Neural cell (in vitro differentiated cells): ENCODE measurements at regions not wholly inside any gene's neighbourhood (a gene's known extent, or its start where the extent isn't known, plus 50 kb on each side); places are given as distances from the start of the nearest gene placed in this dataset.

Experiments
- H2AFZ ChIP-seq: fragments of 200-600, 300-800 bp; sonication (generic), shearing (Covaris generic); 2 replicates; pipeline ENCODE4 v1.6.0; 2014; ENCODE audit warnings: low read depth, mild to moderate bottlenecking, antibody characterized with exemption, low read length, moderate library complexity
- H3F3A ChIP-seq: fragments of 200-600 bp; shearing (Covaris generic); 2 replicates; pipeline ENCODE4 v1.6.1; 2016; ENCODE audit warnings: mild to moderate bottlenecking, moderate library complexity, mixed read lengths, antibody characterized with exemption, low read length; ENCODE audit not compliant: insufficient read depth, poor library complexity, severe bottlenecking
- H3K27ac ChIP-seq: fragments of 200-600, 300-800 bp; sonication (generic), shearing (Covaris generic); 2 replicates; pipeline ENCODE4 v1.5.1; 2014; ENCODE audit warnings: mild to moderate bottlenecking, low read length, moderate library complexity
- H3K27me3 ChIP-seq: fragments of 300-800, 200-600 bp; sonication (generic), shearing (Covaris generic); 2 replicates; pipeline ENCODE4 v1.6.0; 2014; ENCODE audit warnings: mild to moderate bottlenecking, low read depth, low read length, moderate library complexity; ENCODE audit not compliant: insufficient read depth
- H3K36me3 ChIP-seq: fragments of 300-800, 200-600 bp; sonication (generic), shearing (Covaris generic); 2 replicates; pipeline ENCODE4 v1.5.1; 2014; ENCODE audit warnings: mild to moderate bottlenecking, antibody characterized with exemption, low read length, moderate library complexity; ENCODE audit not compliant: insufficient read depth
- H3K4me2 ChIP-seq: fragments of 300-800, 200-600 bp; sonication (generic), shearing (Covaris generic); 2 replicates; pipeline ENCODE4 v1.6.0; 2014; ENCODE audit warnings: mild to moderate bottlenecking, low read length
- H3K4me3 ChIP-seq: fragments of 300-800, 200-600 bp; sonication (generic), shearing (Covaris generic); 2 replicates; pipeline ENCODE4 v1.5.1; 2014; ENCODE audit warnings: mild to moderate bottlenecking, low read length, moderate library complexity
- H3K79me2 ChIP-seq: fragments of 200-600 bp; shearing (Covaris generic); replicated peaks from 2 replicates; pipeline ENCODE4 v1.6.0; 2014; ENCODE audit warnings: mild to moderate bottlenecking, low read length, moderate library complexity; ENCODE audit not compliant: insufficient read depth
- H3K9ac ChIP-seq: fragments of 300-800, 200-600 bp; sonication (generic), shearing (Covaris generic); 2 replicates; pipeline ENCODE4 v1.6.1; 2016; ENCODE audit warnings: mild to moderate bottlenecking, low read length, mixed read lengths
- H3K9me2 ChIP-seq: fragments of 200-600 bp; shearing (Covaris generic); 2 replicates; pipeline ENCODE4 v1.6.1; 2016; ENCODE audit warnings: mild to moderate bottlenecking, low read length, mixed read lengths; ENCODE audit not compliant: insufficient read depth
- H3K9me3 ChIP-seq: fragments of 200-600, 300-800 bp; sonication (generic), shearing (Covaris generic); 2 replicates; pipeline ENCODE4 v1.6.1; 2016; ENCODE audit warnings: mild to moderate bottlenecking, mixed run types, low read length, moderate library complexity, mixed read lengths
- H4K20me1 ChIP-seq: fragments of 200-600 bp; shearing (Covaris generic); 2 replicates; pipeline ENCODE4 v1.6.1; 2016; ENCODE audit warnings: mild to moderate bottlenecking, mixed run types; ENCODE audit not compliant: insufficient read depth
- EP300 ChIP-seq: fragments of 450-650 bp; conservative IDR thresholded peaks from 2 replicates; pipeline ENCODE4 v1.6.1; 2014; ENCODE audit warnings: antibody characterized with exemption, mild to moderate bottlenecking, moderate library complexity; ENCODE audit not compliant: poor library complexity, severe bottlenecking
- EZH2 ChIP-seq: fragments of 200-600, 300-800 bp; shearing (Covaris generic), sonication (generic); IDR thresholded peaks from 2 replicates; pipeline ENCODE4 v1.6.1; 2014; ENCODE audit warnings: antibody characterized with exemption, low read length, borderline replicate concordance, mild to moderate bottlenecking; ENCODE audit not compliant: insufficient read depth, poor library complexity, severe bottlenecking
- MXI1 ChIP-seq: fragments of 450-650 bp; conservative IDR thresholded peaks from 2 replicates; pipeline ENCODE4 v1.6.1; 2014; ENCODE audit warnings: antibody characterized with exemption, mild to moderate bottlenecking; ENCODE audit not compliant: poor library complexity, severe bottlenecking
- POLR2AphosphoS5 ChIP-seq: IDR thresholded peaks from 2 replicates; pipeline ENCODE4 v1.6.1; 2012
- RAD21 ChIP-seq: fragments of 450-650 bp; conservative IDR thresholded peaks from 2 replicates; pipeline ENCODE4 v1.6.1; 2014; ENCODE audit warnings: antibody characterized with exemption, mild to moderate bottlenecking, moderate library complexity
- SMC3 ChIP-seq: fragments of 450-650 bp; conservative IDR thresholded peaks from 2 replicates; pipeline ENCODE4 v1.6.1; 2014; ENCODE audit warnings: antibody characterized with exemption, mild to moderate bottlenecking, moderate library complexity; ENCODE audit not compliant: poor library complexity
- TAF1 ChIP-seq: IDR thresholded peaks from 2 replicates; pipeline ENCODE4 v1.6.1; 2012; ENCODE audit warnings: low read depth
- TF ChIP-seq, protein P1 (sequence below): fragments of 450-650 bp; IDR thresholded peaks from 2 replicates; pipeline ENCODE4 v1.5.1; 2014; ENCODE audit warnings: antibody characterized with exemption, mild to moderate bottlenecking, moderate library complexity; ENCODE audit not compliant: poor library complexity, severe bottlenecking
- TF ChIP-seq, protein P2 (sequence below): IDR thresholded peaks from 2 replicates; pipeline ENCODE4 v1.6.1; 2012; ENCODE audit warnings: borderline replicate concordance

DNA sequence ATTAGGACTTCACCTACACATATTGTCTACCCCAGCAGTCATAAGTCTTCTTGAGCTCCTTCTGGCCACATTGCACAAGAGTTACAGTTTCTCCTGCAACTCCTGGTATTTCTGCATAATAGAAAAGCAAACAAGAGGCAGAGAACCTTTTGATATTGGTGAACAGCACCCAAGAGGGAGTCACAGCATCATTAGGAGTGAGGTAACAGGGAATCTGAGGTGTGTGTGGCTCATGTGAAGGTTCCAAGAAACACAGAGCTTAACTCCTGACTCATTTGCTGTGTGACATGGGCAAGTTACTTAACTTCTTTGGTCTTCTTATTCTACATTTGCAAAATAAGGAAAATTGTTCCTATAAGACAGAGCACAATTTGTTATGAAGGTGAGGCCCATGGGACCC lies 374.6 kb downstream of the INSC start:
- Histone ChIP-seq H3K79me2 (no peaks in the 10 kb centered on the region), H3K36me3 (no peaks in the 10 kb centered on the region), H4K20me1 (no peaks in the 10 kb centered on the region), H3K9me2 (no peaks in the 10 kb centered on the region), H3K27ac (no peak overlapping the region), H2AFZ (no peak overlapping the region), H3K9me3 (no peaks in the 10 kb centered on the region), H3K9ac (no peak overlapping the region), H3K27me3 (peaks cover 5% of the 10 kb centered on the region), H3K4me2 (no peak overlapping the region), H3K4me3 (no peak overlapping the region), H3F3A (no peaks in the 10 kb centered on the region)
- TF ChIP-seq EP300, result no peak
- no peak for TF ChIP-seq RAD21
- TF ChIP-seq TAF1, result no peak
- TF ChIP-seq EZH2, result no peak
- TF ChIP-seq, protein P1, sequence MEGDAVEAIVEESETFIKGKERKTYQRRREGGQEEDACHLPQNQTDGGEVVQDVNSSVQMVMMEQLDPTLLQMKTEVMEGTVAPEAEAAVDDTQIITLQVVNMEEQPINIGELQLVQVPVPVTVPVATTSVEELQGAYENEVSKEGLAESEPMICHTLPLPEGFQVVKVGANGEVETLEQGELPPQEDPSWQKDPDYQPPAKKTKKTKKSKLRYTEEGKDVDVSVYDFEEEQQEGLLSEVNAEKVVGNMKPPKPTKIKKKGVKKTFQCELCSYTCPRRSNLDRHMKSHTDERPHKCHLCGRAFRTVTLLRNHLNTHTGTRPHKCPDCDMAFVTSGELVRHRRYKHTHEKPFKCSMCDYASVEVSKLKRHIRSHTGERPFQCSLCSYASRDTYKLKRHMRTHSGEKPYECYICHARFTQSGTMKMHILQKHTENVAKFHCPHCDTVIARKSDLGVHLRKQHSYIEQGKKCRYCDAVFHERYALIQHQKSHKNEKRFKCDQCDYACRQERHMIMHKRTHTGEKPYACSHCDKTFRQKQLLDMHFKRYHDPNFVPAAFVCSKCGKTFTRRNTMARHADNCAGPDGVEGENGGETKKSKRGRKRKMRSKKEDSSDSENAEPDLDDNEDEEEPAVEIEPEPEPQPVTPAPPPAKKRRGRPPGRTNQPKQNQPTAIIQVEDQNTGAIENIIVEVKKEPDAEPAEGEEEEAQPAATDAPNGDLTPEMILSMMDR, result no peak
- TF ChIP-seq SMC3, result no peak

DNA sequence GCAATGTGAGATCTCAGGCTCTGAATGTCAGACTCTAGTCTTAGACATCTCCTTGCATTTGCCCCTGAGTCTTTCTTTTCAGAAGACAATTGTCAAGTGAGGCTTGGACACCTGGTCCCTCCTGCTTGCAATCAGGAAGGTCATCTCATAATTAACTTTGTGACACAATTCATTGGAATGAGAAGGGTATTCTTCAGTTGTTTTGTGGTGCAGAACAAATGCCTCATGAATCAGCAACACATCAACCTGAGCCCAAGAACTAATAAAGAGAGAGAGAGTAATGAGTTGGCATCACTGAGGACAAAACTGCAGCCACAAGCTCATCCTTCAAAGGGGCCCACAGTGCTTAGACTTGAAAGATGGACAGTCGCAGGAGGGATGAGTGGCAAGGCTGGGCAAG lies 375.8 kb downstream of the INSC start:
- Histone ChIP-seq H3K4me2 (no peak overlapping the region), H4K20me1 (no peaks in the 10 kb centered on the region), H3K79me2 (no peaks in the 10 kb centered on the region), H3K4me3 (no peak overlapping the region), H3K9ac (no peak overlapping the region), H2AFZ (no peak overlapping the region), H3K36me3 (no peaks in the 10 kb centered on the region), H3K9me3 (no peaks in the 10 kb centered on the region), H3K27me3 (peaks cover 8% of the 10 kb centered on the region), H3K27ac (no peak overlapping the region), H3F3A (no peaks in the 10 kb centered on the region), H3K9me2 (no peaks in the 10 kb centered on the region)
- no peak for TF ChIP-seq SMC3
- TF ChIP-seq, protein P2, sequence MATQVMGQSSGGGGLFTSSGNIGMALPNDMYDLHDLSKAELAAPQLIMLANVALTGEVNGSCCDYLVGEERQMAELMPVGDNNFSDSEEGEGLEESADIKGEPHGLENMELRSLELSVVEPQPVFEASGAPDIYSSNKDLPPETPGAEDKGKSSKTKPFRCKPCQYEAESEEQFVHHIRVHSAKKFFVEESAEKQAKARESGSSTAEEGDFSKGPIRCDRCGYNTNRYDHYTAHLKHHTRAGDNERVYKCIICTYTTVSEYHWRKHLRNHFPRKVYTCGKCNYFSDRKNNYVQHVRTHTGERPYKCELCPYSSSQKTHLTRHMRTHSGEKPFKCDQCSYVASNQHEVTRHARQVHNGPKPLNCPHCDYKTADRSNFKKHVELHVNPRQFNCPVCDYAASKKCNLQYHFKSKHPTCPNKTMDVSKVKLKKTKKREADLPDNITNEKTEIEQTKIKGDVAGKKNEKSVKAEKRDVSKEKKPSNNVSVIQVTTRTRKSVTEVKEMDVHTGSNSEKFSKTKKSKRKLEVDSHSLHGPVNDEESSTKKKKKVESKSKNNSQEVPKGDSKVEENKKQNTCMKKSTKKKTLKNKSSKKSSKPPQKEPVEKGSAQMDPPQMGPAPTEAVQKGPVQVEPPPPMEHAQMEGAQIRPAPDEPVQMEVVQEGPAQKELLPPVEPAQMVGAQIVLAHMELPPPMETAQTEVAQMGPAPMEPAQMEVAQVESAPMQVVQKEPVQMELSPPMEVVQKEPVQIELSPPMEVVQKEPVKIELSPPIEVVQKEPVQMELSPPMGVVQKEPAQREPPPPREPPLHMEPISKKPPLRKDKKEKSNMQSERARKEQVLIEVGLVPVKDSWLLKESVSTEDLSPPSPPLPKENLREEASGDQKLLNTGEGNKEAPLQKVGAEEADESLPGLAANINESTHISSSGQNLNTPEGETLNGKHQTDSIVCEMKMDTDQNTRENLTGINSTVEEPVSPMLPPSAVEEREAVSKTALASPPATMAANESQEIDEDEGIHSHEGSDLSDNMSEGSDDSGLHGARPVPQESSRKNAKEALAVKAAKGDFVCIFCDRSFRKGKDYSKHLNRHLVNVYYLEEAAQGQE, result no peak
- no peak for TF ChIP-seq MXI1
- TF ChIP-seq EP300, result no peak
- TF ChIP-seq, protein P1, result no peak
- TF ChIP-seq RAD21, result no peak
- TF ChIP-seq TAF1, result no peak
- TF ChIP-seq EZH2, result no peak
- TF ChIP-seq POLR2AphosphoS5, result no peak
